K562 (cell line): ENCODE measurements at regions not wholly inside any gene's neighbourhood (a gene's known extent, or its start where the extent isn't known, plus 50 kb on each side); places are given as distances from the start of the nearest gene placed in this dataset.

Source experiments
- ATAC-seq: fragments of 200-7000 bp; cut with Tn5 transposase; 3 replicates; pipeline ENCODE4 v1.9.1; 2020; ENCODE audit warnings: moderate library complexity
- BruUV-seq: library from RNA; stranded (reverse); fragments of 400-500 nt; replicated peaks from 2 replicates; lab custom pipeline; 2021; lab: Mats Ljungman, UMichigan
- CTCF ChIA-PET: fragments of 300-600 bp; formaldehyde crosslinking; extraction: SDS; loops from one replicate; lab custom pipeline; 2021; ENCODE audit warnings: low intra/inter-chr PET ratio; lab: Yijun Ruan, JAX
- POLR2A ChIA-PET: fragments of 300-600, 350-650 bp; sonication (Branson Sonifier 250); formaldehyde crosslinking; extraction: SDS; loops from one replicate; lab custom pipeline; 2021; ENCODE audit warnings: antibody characterized with exemption, inconsistent platforms; lab: Yijun Ruan, JAX
- DNase-seq, 4 experiments: peaks; one replicate each; pipeline versions ENCODE4 v3.0.0 to v3.0.0-alpha.2; 2011 to 2018; ENCODE audit warnings: low spot score in 3 of 4, mixed read lengths in 3 of 4; ENCODE audit errors: extremely low read depth in 1 of 4
- FAIRE-seq: peaks from 2 replicates; lab custom pipeline; 2011; peaks lifted over from hg19 to GRCh38; lab: Jason Lieb, UNC
- H2AFZ ChIP-seq: 2 replicates; pipeline ENCODE4 v1.6.0; 2011; ENCODE audit warnings: low read depth, low read length, control low read depth, inconsistent platforms
- H3K27ac ChIP-seq: fragments of 200-600 bp; 3 replicates; pipeline ENCODE4 v1.8.0; 2011; ENCODE audit warnings: low read depth, mild to moderate bottlenecking, control low read depth, inconsistent platforms, low read length, moderate library complexity, mixed read lengths; ENCODE audit errors: extremely low read depth
- H3K27me3 ChIP-seq, 2 experiments: fragments of 300-600 bp in 1 of 2; 2 replicates in 1 of 2; 3 replicates in 1 of 2; pipeline versions ENCODE4 v1.6.0 to v1.8.0; 2011; ENCODE audit warnings: inconsistent platforms in 2 of 2, low read length in 2 of 2, mild to moderate bottlenecking in 1 of 2, mixed read lengths in 1 of 2, moderate library complexity in 1 of 2; ENCODE audit not compliant: control insufficient read depth in 2 of 2, insufficient read depth in 2 of 2
- H3K36me3 ChIP-seq: fragments of 300-600 bp; 3 replicates; pipeline ENCODE4 v1.8.0; 2011; ENCODE audit warnings: mild to moderate bottlenecking, low read length, inconsistent platforms; ENCODE audit not compliant: control insufficient read depth, insufficient read depth
- H3K4me1 ChIP-seq, 2 experiments: fragments of 200-600 bp in 1 of 2; replicated peaks in 1 of 2; 2 replicates in 1 of 2; 3 replicates in 1 of 2; pipeline versions ENCODE4 v1.5.1 to v1.8.0; 2011; ENCODE audit warnings: inconsistent platforms in 2 of 2, low read length in 2 of 2, mild to moderate bottlenecking in 1 of 2, mixed read lengths in 1 of 2, moderate library complexity in 1 of 2; ENCODE audit not compliant: control insufficient read depth in 2 of 2, insufficient read depth in 2 of 2
- H3K4me2 ChIP-seq: 2 replicates; pipeline ENCODE4 v1.6.1; 2011; ENCODE audit warnings: low read length, control low read depth, inconsistent platforms, mixed read lengths; ENCODE audit not compliant: insufficient read depth
- H3K4me3 ChIP-seq: fragments of 200-600 bp; sonication (generic), shearing (Covaris generic); 2 replicates; pipeline ENCODE4 v1.5.1; 2016; ENCODE audit warnings: control low read depth, inconsistent platforms
- H3K79me2 ChIP-seq: fragments of 200-600 bp; 3 replicates; pipeline ENCODE4 v1.8.0; 2011; ENCODE audit warnings: low read length, inconsistent platforms; ENCODE audit not compliant: control insufficient read depth, insufficient read depth
- H3K9ac ChIP-seq, 2 experiments: 2 replicates each; pipeline versions ENCODE4 v1.6.0 to v1.6.1; 2011; ENCODE audit warnings: low read depth in 2 of 2, low read length in 2 of 2, control low read depth in 1 of 2, inconsistent platforms in 1 of 2, mild to moderate bottlenecking in 1 of 2, mixed read lengths in 1 of 2; ENCODE audit not compliant: insufficient read depth in 1 of 2
- H3K9me1 ChIP-seq: one replicate; pipeline ENCODE4 v1.6.0; 2011; ENCODE audit warnings: inconsistent platforms, mild to moderate bottlenecking, low read length, moderate library complexity; ENCODE audit not compliant: control insufficient read depth, insufficient read depth
- H3K9me3 ChIP-seq: replicated peaks from 2 replicates; pipeline ENCODE4 v1.5.1; 2011; ENCODE audit warnings: low read depth, low read length, inconsistent platforms; ENCODE audit not compliant: control insufficient read depth, insufficient read depth
- H4K20me1 ChIP-seq: replicated peaks from 2 replicates; pipeline ENCODE4 v1.6.1; 2011; ENCODE audit warnings: low read length, inconsistent platforms, mixed read lengths; ENCODE audit not compliant: control insufficient read depth, insufficient read depth
- RUNX1 ChIP-seq: sonication (generic); IDR thresholded peaks from 2 replicates; pipeline ENCODE4 v1.6.1; 2016; ENCODE audit warnings: antibody characterized with exemption, low read depth
- YY1 ChIP-seq, 3 experiments: IDR thresholded peaks; 2 replicates each; pipeline ENCODE4 v1.6.1; 2011; ENCODE audit warnings: low read length in 2 of 3, mild to moderate bottlenecking in 2 of 3, moderate library complexity in 2 of 3, borderline replicate concordance in 1 of 3, control low read depth in 1 of 3, low read depth in 1 of 3; ENCODE audit not compliant: insufficient read depth in 3 of 3, insufficient replicate concordance in 2 of 3, control insufficient read depth in 1 of 3, insufficient read length in 1 of 3; ENCODE audit errors: extremely low read depth in 1 of 3
- ZFP1 ChIP-seq: fragments of 450-650 bp; formaldehyde crosslinking; IDR thresholded peaks from 2 replicates; pipeline ENCODE4 v1.4.0; 2020; ENCODE audit warnings: mild to moderate bottlenecking, mixed read lengths
- ZNF121 ChIP-seq: sonication (generic); formaldehyde crosslinking; conservative IDR thresholded peaks from 2 replicates; pipeline ENCODE4 v1.8.0; 2022; ENCODE audit warnings: missing genetic modification reagents
- ZNF707 ChIP-seq: fragments of 250-450 bp; sonication (Bioruptor Pico); conservative IDR thresholded peaks from 2 replicates; pipeline ENCODE4 v1.8.0; 2022; ENCODE audit warnings: inconsistent platforms, mild to moderate bottlenecking, moderate library complexity
- WGBS: fragments of 100-300 bp; shearing (Covaris generic); methylation state at CpG from one replicate; pipeline ENCODE4 v1.1.6; 2016; ENCODE audit warnings: low coverage, mixed read lengths; ENCODE audit not compliant: insufficient coverage; ENCODE audit errors: missing lambda C conversion rate; 5-methylcytosine and 5-hydroxymethylcytosine counted together
- in situ Hi-C: fragments of 300-500 bp; cut with MboI; formaldehyde crosslinking; loops from 4 replicates; pipeline ENCODE4 v1.15.0; 2018; ENCODE audit warnings: inconsistent platforms, mixed read lengths
- intact Hi-C: fragments of 100-400 bp; cut with micrococcal nuclease; formaldehyde crosslinking; loops from 2 replicates; pipeline ENCODE4 v1.14.2; 2022
- TF ChIP-seq, protein P1 (sequence below): IDR thresholded peaks from 2 replicates; pipeline ENCODE4 v1.6.1; 2016; ENCODE audit warnings: missing genetic modification characterization, missing compliant biosample characterization

- ChIA-PET CTCF (no interaction called here), POLR2A (interaction anchor here (1.1 kb wide), 1 partner anchor 9 kb away, joined by 3 read pairs; no protein-coding TSS in a partner anchor)
- BruUV-seq: no TSS peak
- Histone ChIP-seq H3K36me3 (no peaks in the 10 kb centered on the region), H2AFZ (no peak overlapping the region), H3K27ac (no peak overlapping the region), H3K4me1 (no peaks in the 10 kb centered on the region), H3K9ac (no peak overlapping the region), H3K27me3 (peaks cover 0 to 22% of the 10 kb centered on the region in 2 experiments; a peak in 2 of 5 replicates), H3K79me2 (no peaks in the 10 kb centered on the region), H3K4me3 (no peak overlapping the region), H3K4me2 (no peak overlapping the region), H3K9me1 (peaks cover 3% of the 10 kb centered on the region), H3K9me3 (no peaks in the 10 kb centered on the region), H4K20me1 (no peaks in the 10 kb centered on the region; the same call in 1 of the 2 replicates)
- no peak for TF ChIP-seq ZNF121 (CRISPR knock-in tag)
- TF ChIP-seq, protein P1, sequence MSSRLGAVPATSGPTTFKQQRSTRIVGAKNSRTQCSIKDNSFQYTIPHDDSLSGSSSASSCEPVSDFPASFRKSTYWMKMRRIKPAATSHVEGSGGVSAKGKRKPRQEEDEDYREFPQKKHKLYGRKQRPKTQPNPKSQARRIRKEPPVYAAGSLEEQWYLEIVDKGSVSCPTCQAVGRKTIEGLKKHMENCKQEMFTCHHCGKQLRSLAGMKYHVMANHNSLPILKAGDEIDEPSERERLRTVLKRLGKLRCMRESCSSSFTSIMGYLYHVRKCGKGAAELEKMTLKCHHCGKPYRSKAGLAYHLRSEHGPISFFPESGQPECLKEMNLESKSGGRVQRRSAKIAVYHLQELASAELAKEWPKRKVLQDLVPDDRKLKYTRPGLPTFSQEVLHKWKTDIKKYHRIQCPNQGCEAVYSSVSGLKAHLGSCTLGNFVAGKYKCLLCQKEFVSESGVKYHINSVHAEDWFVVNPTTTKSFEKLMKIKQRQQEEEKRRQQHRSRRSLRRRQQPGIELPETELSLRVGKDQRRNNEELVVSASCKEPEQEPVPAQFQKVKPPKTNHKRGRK (tag): 0 out of 2 replicates have a peak, but pooled peaks have one; percentile 55
- WGBS: 5% methylated on average over 4 of the region's 5 CpGs
- no peak for DNase-seq
- FAIRE-seq: no peak
- ATAC-seq: no peak
- intact Hi-C loops (no loop called here), in situ Hi-C loops (no loop called here)
Measured at GRCh38 chr1:5458248-5458647, 534.0 kb downstream of the NPHP4 start.

DNA sequence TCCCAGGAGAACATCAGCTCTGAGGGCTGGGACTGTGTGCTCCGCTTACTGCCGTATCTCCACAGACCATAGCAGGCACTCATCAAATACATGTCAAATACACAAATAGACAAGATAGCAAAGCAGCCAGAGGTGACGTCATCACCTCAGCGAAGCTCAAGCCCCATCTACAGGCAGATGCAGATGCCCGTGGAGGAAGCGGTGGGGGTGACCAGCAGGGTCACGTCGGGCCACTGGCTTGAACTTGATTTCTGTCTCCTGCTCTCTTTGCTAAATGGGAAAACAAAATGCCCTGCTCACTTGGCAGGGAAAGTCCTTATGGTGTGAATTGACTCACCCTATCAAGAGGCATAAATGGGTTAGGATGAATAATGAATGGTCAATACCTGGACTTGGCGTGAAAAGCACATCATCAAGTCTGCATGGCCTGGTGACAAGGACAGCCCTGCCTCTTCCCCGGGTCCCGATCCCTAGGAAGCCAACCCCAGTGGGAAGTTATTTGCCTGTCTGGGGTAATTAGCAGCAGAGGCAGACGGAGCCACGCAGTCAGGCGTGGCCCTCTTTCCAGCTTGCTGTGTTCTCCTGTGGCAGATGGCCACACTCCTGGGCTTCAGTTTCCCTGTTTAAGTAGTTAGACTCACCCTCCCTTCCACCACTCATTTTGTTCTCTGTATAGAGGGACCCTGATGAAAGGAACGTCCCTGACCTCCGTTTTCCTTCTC is 536.0 kb downstream of the NPHP4 start:
- intact Hi-C loops (no loop called here), in situ Hi-C loops (no loop called here)
- ATAC-seq (peak; percentile 63), DNase-seq (peak; percentile 30 to 52 (median 39)), FAIRE-seq (no peak)
- H3K9ac ChIP-seq: no peak overlapping the region
- no peak overlapping the region for H2AFZ ChIP-seq
- POLR2A ChIA-PET: interaction anchor here (0.6 kb wide), 1 partner anchor 76 kb away, joined by 3 read pairs; no protein-coding TSS in a partner anchor
- no peak overlapping the region for H3K4me3 ChIP-seq
- H3K9me3 ChIP-seq: no peaks in the 10 kb centered on the region
- CTCF ChIA-PET: no interaction called here
- peaks cover 0 to 22% of the 10 kb centered on the region in 2 experiments; a peak in 2 of 5 replicates for H3K27me3 ChIP-seq
- under 1% methylated on average over 16 of the region's 16 CpGs for WGBS
- H3K9me1 ChIP-seq: peaks cover 3% of the 10 kb centered on the region
- no peaks in the 10 kb centered on the region for H3K4me1 ChIP-seq
- H4K20me1 ChIP-seq: no peaks in the 10 kb centered on the region
- no peaks in the 10 kb centered on the region for H3K79me2 ChIP-seq
- no peak overlapping the region for H3K4me2 ChIP-seq
- no peaks in the 10 kb centered on the region for H3K36me3 ChIP-seq
- BruUV-seq: no TSS peak
- H3K27ac ChIP-seq: no peak overlapping the region
- TF ChIP-seq ZFP1 (CRISPR knock-in tag) (no peak), YY1 (IDR thresholded peaks at IDR 0.05; ENCODE audit: borderline replicate concordance in 1 of 3, control insufficient read depth in 1 of 3, extremely low read depth in 1 of 3, insufficient read depth in 3 of 3, insufficient read length in 1 of 3, insufficient replicate concordance in 2 of 3, low read depth in 1 of 3, low read length in 2 of 3) (no peak), RUNX1 (no peak), ZNF707 (CRISPR knock-in tag) (no peak)
